AG08396 (cell line): ENCODE measurements at regions not wholly inside any gene's neighbourhood (a gene's known extent, or its start where the extent isn't known, plus 50 kb on each side); places are given as distances from the start of the nearest gene placed in this dataset.
"Not testable (repeated sequence)": the region's sequence is repeated elsewhere in the genome, so short reads cannot be mapped to it uniquely, and the experiment has no call there.

Source experiments
- DNase-seq: peaks from one replicate; pipeline ENCODE4 v3.0.0; 2012; ENCODE audit warnings: low spot score, mixed read lengths

DNA sequence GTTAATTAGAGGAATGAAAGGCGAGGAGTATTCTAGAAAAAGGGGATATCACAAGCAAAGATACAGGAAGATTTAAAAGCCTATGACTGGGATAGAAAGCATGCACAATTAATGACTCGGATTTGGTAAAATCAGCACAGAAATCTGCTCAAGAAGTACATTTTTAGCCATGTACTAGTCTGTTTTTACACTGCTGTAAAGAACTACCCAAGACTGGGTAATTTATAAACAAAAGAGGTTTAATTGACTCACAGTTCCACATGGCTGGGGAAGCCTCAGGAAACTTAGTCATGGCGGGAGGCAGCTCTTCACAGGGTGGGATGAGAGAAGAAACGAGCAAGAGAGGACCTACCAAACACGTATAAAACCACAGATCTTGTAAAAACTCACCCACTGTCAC lies 716.3 kb upstream of the MDGA2 start:
- DNase-seq, result no peak

GRCh38 chr14:48390346-48390745 lies 714.9 kb upstream of the MDGA2 start:
- DNase-seq, result no peak

GRCh38 chr14:48384821-48385220 lies 709.4 kb upstream of the MDGA2 start:
- no peak for DNase-seq

GRCh38 chr14:48382961-48383360 lies 707.6 kb upstream of the MDGA2 start:
- no peak for DNase-seq

DNA sequence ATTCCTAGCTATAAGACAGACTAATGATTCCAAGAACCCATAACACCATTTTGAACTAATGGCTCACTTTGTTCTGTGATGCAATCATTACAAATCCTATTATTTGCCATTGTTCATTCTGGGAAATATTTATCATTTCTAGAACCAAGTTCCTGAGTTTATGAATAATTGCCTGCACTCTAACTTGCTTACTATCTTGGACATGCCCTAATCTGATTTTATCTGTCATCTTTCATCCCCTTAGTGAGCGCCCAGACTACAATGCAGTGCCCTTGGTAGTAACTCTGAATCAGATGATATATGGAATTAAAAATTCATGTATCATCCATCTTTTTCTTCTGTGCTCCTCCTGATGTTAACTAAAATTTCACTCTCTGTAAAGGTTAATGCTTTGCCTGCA lies 703.1 kb upstream of the MDGA2 start:
- DNase-seq, result no peak

GRCh38 chr14:48373981-48374380 lies 698.6 kb upstream of the MDGA2 start:
- no peak for DNase-seq

GRCh38 chr14:48350971-48351370 lies 675.6 kb upstream of the MDGA2 start:
- DNase-seq, result no peak

GRCh38 chr14:48349689-48350088 lies 674.3 kb upstream of the MDGA2 start:
- DNase-seq, result no peak

DNA sequence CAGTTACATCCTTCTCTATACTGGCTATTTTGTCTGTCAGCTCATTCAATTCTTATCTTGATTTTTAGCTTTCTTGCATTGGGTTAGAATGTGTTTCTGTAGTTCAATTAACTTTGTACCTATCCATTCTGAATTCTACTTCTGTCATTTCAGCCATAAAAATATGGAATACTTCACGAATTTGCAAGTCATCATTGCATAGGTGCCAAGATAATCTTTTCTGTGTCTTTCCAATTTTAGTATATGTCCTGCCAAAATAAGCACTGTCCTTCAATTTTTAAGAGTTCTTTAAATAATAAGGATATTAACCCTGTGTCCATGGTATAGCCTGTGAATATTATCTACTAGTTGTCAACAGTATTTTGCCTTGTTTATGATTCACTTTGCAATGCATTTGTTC lies 665.7 kb upstream of the MDGA2 start:
- no peak for DNase-seq

DNA sequence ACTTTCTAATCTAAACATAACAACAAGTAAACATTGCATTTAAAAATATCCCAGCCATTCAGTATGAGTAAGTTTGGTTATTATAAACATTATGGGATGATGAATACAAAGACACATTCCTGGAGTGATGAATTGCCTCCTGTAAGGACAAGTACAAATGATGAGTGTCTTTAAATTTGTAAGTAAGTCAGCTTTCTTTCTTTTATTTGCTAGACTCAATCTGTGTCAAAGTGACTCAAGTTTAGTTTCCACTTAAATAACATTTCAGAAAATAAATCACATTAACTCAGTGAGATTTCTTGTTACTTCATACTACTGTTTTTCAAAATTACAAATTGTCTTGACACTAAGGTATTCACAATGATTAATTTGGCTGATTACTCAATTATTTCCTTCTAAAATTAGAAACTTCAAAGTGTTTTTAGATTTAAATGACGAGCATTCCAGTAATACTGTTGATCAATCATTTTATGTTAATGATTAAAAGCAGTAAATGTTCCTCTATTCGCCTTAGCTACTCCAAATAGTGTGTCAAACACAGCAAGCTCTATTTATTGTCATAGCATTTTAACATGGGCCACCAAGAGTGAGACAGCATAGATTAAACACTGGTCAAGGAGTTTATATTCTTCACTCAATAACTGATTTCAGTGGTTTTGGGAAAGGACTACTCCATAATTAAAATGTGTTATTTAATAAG lies 658.0 kb upstream of the MDGA2 start:
- DNase-seq, result no peak

DNA sequence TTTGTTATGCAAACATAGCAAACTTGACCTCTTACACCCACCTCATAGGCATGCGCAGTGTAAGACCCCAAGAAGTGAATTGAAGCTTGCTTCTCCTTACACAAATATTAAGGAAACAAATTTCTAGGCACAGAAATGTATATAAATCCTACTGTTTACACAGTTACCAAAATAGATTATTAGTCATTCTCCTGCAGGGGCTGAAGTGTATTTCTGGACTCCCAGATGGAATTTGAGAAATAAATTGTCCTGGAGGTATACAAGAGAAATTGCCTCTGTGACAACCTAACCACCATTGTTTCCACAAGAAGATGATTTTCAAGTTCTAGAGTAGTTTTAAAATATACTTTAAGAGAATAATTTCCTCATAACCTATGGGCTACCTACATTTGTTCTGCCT lies 656.0 kb upstream of the MDGA2 start:
- no peak for DNase-seq

GRCh38 chr14:48325486-48325885 lies 650.1 kb upstream of the MDGA2 start:
- DNase-seq, result no peak

GRCh38 chr14:48323665-48324064 lies 648.3 kb upstream of the MDGA2 start:
- no peak for DNase-seq

GRCh38 chr14:48319823-48320222 lies 644.4 kb upstream of the MDGA2 start:
- no peak for DNase-seq

DNA sequence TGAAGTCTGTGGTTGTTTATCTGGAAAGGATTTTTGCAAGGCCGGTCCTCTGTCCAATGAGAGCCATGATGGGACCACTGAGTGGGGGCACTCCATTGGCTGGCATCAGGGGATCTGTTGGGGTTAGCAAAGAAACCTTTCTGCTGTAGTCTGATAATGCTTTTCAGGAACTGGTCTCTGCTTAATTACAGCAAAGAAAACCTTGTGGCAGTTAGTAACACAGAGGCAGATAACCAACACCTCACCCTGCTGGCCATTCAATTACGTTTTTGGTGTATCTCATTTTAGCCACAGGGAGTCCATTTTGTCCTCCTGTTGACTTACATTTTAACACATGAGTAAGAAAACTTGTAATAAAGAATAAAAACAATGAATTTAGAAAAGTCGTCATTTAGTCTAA lies 629.3 kb upstream of the MDGA2 start:
- no peak for DNase-seq

DNA sequence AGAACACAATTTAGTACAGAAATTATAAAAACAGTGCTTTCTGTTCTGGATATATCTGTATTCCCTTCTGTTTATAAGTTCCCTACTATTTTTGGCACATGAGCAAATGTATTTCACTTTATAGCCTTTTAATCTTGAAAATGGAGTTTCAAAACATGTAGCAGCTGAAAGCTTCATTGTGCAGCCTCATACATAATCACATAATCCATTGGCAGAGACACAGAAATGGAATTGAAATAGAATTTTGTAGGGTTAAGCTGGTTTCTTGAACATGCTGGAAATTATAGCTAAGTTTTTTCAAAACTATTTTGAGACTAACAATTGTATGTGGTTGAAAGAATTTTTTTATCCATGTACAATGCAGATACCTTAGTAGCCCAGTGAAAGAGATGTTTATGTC lies 614.3 kb upstream of the MDGA2 start:
- no peak for DNase-seq

DNA sequence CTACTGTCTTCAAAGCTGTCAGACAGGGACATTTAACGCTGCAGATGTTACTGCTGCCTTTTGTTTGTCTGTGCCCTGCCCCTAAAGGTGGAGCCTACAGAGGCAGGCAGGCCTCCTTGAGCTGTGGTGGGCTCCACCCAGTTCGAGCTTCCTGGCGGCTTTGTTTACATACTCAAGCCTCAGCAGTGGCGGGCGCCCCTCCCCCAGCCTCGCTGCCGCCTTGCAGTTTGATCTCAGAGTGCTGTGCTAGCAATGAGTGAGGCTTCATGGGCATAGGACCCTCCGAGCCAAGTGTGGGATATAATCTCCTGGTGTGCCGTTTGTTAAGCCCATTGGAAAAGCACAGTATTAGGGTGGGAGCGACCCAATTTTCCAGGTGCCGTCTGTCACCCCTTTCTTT lies 609.8 kb upstream of the MDGA2 start:
- DNase-seq, result not testable (repeated sequence)

- DNase-seq, result no peak
These were observed 599.9 kb upstream of the MDGA2 start for GRCh38 chr14:48275301-48275700.

GRCh38 chr14:48274826-48275225 lies 599.4 kb upstream of the MDGA2 start:
- no peak for DNase-seq

- DNase-seq, result not testable (repeated sequence)
These were observed 592.5 kb upstream of the MDGA2 start for GRCh38 chr14:48267926-48268325.

- DNase-seq, result not testable (repeated sequence)
These were observed 590.8 kb upstream of the MDGA2 start for GRCh38 chr14:48266201-48266600.

GRCh38 chr14:48261436-48261835 lies 586.0 kb upstream of the MDGA2 start:
- DNase-seq, result no peak

DNA sequence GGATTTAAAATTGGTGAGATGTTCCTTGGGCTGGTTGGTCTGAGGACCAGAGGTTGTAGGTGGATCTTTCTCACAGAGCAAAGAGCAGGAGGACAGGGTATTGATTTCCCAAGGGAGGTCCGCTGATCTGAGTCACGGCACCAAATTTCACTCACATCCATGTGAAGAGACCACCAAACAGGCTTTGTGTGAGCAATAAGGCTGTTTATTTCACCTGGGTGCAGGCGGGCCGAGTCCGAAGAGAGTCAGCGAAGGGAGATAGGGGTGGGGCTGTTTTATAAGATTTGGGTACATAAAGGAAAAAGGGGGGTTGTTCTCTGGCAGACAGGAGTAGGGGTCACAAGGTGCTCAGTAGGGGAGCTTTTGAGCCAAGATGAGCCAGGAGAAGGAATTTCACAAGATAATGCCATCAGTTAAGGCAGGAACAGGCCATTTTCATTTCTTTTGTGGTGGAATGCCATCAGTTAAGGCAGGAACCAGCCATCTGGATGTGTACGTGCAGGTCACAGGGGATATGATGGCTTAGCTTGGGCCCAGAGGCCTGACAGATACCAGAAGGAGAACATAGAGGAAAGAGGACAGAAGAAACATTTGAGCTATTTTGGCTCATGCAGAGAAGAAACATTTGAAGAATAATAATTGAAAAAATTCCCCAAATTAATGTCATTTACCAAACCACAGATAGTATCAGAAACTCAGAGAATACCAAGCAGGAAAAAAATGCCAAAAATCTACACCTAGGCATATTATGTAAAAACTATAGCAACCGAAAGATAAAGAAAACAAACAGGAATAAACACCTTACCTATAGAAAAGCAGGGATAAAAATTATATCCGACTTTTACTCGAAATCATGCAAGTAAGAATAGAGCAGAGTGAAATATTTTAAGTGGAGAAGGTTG lies 585.2 kb upstream of the MDGA2 start:
- DNase-seq, result not testable (repeated sequence)
